Tibial nerve (tissue), 4 donors: ENCODE measurements at regions not wholly inside any gene's neighbourhood (a gene's known extent, or its start where the extent isn't known, plus 50 kb on each side); places are given as distances from the start of the nearest gene placed in this dataset.

Experiments
- CTCF ChIP-seq, 5 experiments: fragments of 200-600 bp in 3 of 5; fragments of 450-650 bp in 2 of 5; sonication (generic) in 3 of 5; IDR thresholded peaks; one replicate each; pipeline ENCODE4 v1.5.1; 2016 to 2019; ENCODE audit warnings: antibody characterized with exemption in 5 of 5, mild to moderate bottlenecking in 3 of 5, moderate library complexity in 2 of 5
- EP300 ChIP-seq, 2 donors: sonication (generic); formaldehyde crosslinking; IDR thresholded peaks; one replicate each; pipeline ENCODE4 v1.6.1; 2017; ENCODE audit warnings: antibody characterized with exemption in 2 of 2, mild to moderate bottlenecking in 1 of 2
- POLR2A ChIP-seq, 2 donors: fragments of 450-650 bp; IDR thresholded peaks; one replicate each; pipeline ENCODE4 v1.6.1; 2017; ENCODE audit warnings: antibody characterized with exemption in 2 of 2, mild to moderate bottlenecking in 2 of 2, moderate library complexity in 2 of 2

- TF ChIP-seq CTCF (IDR thresholded peaks at IDR 0.05) (no peak), POLR2A (IDR thresholded peaks at IDR 0.05) (no peak), EP300 (IDR thresholded peaks at IDR 0.05) (no peak)
These were observed 148.6 kb upstream of the SLC38A2 start for GRCh38 chr12:46521145-46521544.
